ENCODE measurements at regions not wholly inside any gene's neighbourhood (a gene's known extent, or its start where the extent isn't known, plus 50 kb on each side); places are given as distances from the start of the nearest gene placed in this dataset.

GRCh38 chr10:105359708-105360107, 718.6 kb downstream of the SORCS3 start:
- TF ChIP-seq CTCF (IDR thresholded peaks at IDR 0.05; ENCODE audit: low read depth, low read length, missing control alignments): no peak
- H3K4me3 ChIP-seq (replicated peaks; ENCODE audit: low read depth, low read length): no peak overlapping the region

DNA sequence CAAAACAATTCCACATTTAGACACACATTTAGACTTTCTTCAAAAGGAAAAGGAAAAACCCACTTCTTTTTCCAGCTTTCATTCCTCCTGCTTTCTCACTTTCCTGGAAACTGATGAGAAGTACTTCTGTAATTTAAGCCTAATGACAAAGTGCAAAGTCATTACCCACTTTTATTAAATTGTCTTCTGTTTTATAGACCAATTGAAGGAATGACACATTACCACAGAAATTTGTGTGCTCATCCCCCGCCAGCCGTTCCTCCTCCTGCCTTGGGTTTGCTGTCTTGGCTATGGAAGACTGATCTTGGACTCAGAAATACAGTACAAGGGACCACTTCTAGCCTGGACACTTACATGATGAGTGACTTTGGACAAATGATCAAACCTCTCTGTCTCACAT, 717.8 kb downstream of the SORCS3 start:
- TF ChIP-seq CTCF (IDR thresholded peaks at IDR 0.05; ENCODE audit: low read depth, low read length, missing control alignments): no peak
- no peak for DNase-seq (ENCODE audit: extremely low read depth, low read depth)
- no peak overlapping the region for H3K4me3 ChIP-seq (replicated peaks; ENCODE audit: low read depth, low read length)

More at GRCh38 chr10:105359708-105360107, 718.6 kb downstream of the SORCS3 start:
- DNase-seq (ENCODE audit: extremely low read depth, low read depth): no peak

- DNase-seq (ENCODE audit: extremely low read depth, low read depth): no peak
- TF ChIP-seq CTCF (IDR thresholded peaks at IDR 0.05; ENCODE audit: low read depth, low read length, missing control alignments): no peak
- no peak overlapping the region for H3K4me3 ChIP-seq (replicated peaks; ENCODE audit: low read depth, low read length)
Measured at GRCh38 chr10:105356626-105357025, 715.5 kb downstream of the SORCS3 start.

- no peak for DNase-seq (ENCODE audit: extremely low read depth, low read depth)
- no peak for TF ChIP-seq CTCF (IDR thresholded peaks at IDR 0.05; ENCODE audit: low read depth, low read length, missing control alignments)
Measured at GRCh38 chr10:105354010-105354409, 712.9 kb downstream of the SORCS3 start.

DNA sequence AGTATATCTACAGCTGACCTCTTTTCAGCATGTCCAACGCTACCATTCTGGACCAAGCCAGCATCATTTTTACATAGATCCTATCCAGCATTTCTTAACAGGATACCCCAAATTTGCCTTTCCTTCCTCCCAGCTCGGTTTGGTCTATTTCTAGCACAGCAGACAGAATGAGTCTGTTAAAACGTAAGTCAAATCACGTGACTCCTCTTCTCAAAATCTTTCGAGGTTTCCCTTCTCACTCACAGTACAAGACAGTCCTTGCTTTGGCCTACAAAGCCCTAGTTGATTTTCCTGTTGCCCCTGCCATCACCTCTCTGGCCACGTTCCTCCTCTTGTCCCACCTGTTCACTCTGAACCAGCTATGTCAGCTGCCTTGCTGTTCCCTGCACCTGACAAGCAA, 711.7 kb downstream of the SORCS3 start:
- no peak for DNase-seq (ENCODE audit: extremely low read depth, low read depth)
- TF ChIP-seq CTCF (IDR thresholded peaks at IDR 0.05; ENCODE audit: low read depth, low read length, missing control alignments): no peak
- H3K4me3 ChIP-seq (replicated peaks; ENCODE audit: low read depth, low read length): no peak overlapping the region

More at GRCh38 chr10:105354010-105354409, 712.9 kb downstream of the SORCS3 start:
- no peak overlapping the region for H3K4me3 ChIP-seq (replicated peaks; ENCODE audit: low read depth, low read length)

GRCh38 chr10:105352281-105352680, 711.2 kb downstream of the SORCS3 start:
- DNase-seq (ENCODE audit: extremely low read depth, low read depth): no peak
- TF ChIP-seq CTCF (IDR thresholded peaks at IDR 0.05; ENCODE audit: low read depth, low read length, missing control alignments): no peak
- no peak overlapping the region for H3K4me3 ChIP-seq (replicated peaks; ENCODE audit: low read depth, low read length)

DNA sequence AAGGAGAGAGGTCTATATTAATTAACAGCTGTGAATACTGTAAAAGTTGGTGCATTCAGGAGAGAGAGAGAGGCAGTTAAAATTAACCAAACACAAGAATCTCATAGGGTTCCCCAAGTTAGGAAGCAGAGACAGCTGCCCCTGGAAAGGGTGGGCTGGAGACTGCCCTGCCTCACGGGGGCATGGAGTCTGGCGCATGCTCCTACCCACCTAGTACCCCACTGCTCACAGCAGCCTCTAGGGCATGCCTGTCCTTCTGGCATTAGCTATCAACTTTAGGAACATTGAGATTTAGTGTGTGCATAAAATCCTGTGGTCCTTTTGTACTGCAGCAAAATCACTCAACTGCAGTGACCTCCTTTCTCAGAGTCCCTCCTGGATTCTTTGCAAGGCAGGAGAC, 710.1 kb downstream of the SORCS3 start:
- no peak for TF ChIP-seq CTCF (IDR thresholded peaks at IDR 0.05; ENCODE audit: low read depth, low read length, missing control alignments)
- no peak for DNase-seq (ENCODE audit: extremely low read depth, low read depth)
- no peak overlapping the region for H3K4me3 ChIP-seq (replicated peaks; ENCODE audit: low read depth, low read length)

Measured in HFF-Myc (cell line).